HG02759 (cell line): ENCODE measurements at regions not wholly inside any gene's neighbourhood (a gene's known extent, or its start where the extent isn't known, plus 50 kb on each side); places are given as distances from the start of the nearest gene placed in this dataset.

ENCODE experiments used
- ATAC-seq: cut with Tn5 transposase; IDR thresholded peaks from one replicate; pipeline ENCODE4 v1.9.1; 2021; ENCODE audit warnings: mild to moderate bottlenecking, moderate library complexity; ENCODE audit not compliant: unreplicated experiment

GRCh38 chr22:48205790-48206189, 1443.3 kb downstream of the TBC1D22A start:
- ATAC-seq, result no peak

GRCh38 chr22:48205161-48205560, 1442.7 kb downstream of the TBC1D22A start:
- ATAC-seq, result no peak

- ATAC-seq, result no peak
Observed at GRCh38 chr22:48204296-48204695, 1441.8 kb downstream of the TBC1D22A start.

- ATAC-seq, result no peak
Observed at GRCh38 chr22:48199667-48200066, 1437.2 kb downstream of the TBC1D22A start.

GRCh38 chr22:48198489-48199459, 1436.3 kb downstream of the TBC1D22A start:
- ATAC-seq, result no peak

GRCh38 chr22:48197189-48197690, 1434.8 kb downstream of the TBC1D22A start:
- ATAC-seq, result no peak

GRCh38 chr22:48192920-48193319, 1430.5 kb downstream of the TBC1D22A start:
- no peak for ATAC-seq

- ATAC-seq, result no peak
Observed at GRCh38 chr22:48192071-48192470, 1429.6 kb downstream of the TBC1D22A start.

GRCh38 chr22:48188231-48188721, 1425.8 kb downstream of the TBC1D22A start:
- no peak for ATAC-seq

GRCh38 chr22:48187356-48187755, 1424.9 kb downstream of the TBC1D22A start:
- ATAC-seq, result no peak

- no peak for ATAC-seq
Observed at GRCh38 chr22:48186146-48186790, 1423.8 kb downstream of the TBC1D22A start.

- ATAC-seq, result no peak
Observed at GRCh38 chr22:48185071-48186055, 1422.9 kb downstream of the TBC1D22A start.

- ATAC-seq, result no peak
Observed at GRCh38 chr22:48182846-48183805, 1420.7 kb downstream of the TBC1D22A start.

GRCh38 chr22:48182031-48182430, 1419.6 kb downstream of the TBC1D22A start:
- no peak for ATAC-seq

GRCh38 chr22:48181263-48181955, 1419.0 kb downstream of the TBC1D22A start:
- no peak for ATAC-seq

- ATAC-seq, result no peak
Observed at GRCh38 chr22:48180631-48181030, 1418.2 kb downstream of the TBC1D22A start.

- ATAC-seq, result no peak
Observed at GRCh38 chr22:48179571-48180546, 1417.4 kb downstream of the TBC1D22A start.

- no peak for ATAC-seq
Observed at GRCh38 chr22:48178536-48178935, 1416.1 kb downstream of the TBC1D22A start.
